ENCODE measurements at regions not wholly inside any gene's neighbourhood (a gene's known extent, or its start where the extent isn't known, plus 50 kb on each side); places are given as distances from the start of the nearest gene placed in this dataset.
A peak's percentile ranks its signal among the peaks of the same experiment; 100 is the strongest.

GRCh38 chr9:113650207-113651131 lies 186.9 kb downstream of the RGS3 start:
- POLR2A ChIA-PET: interaction anchor here (1.0 to 2.0 kb wide), 4 partner anchors 24 to 71 kb away, joined by 3 to 13 read pairs (median 4); no protein-coding TSS in a partner anchor
- no peak for TF ChIP-seq CTCF (IDR thresholded peaks at IDR 0.05; ENCODE audit: insufficient read depth, low read length, missing control alignments)
- CTCF ChIA-PET: interaction anchor here (0.8 to 24.9 kb wide), 11 partner anchors 8 to 249 kb away, joined by 3 to 1449 read pairs (median 4); no protein-coding TSS in a partner anchor
- DNase-seq (ENCODE audit: low read depth, low spot score): peak; percentile 58
- H3K4me3 ChIP-seq (ENCODE audit: low read depth, low read length): no peak overlapping the region

GRCh38 chr9:113651896-113652295 lies 188.4 kb downstream of the RGS3 start:
- POLR2A ChIA-PET: interaction anchor here (0.6 kb wide), 1 partner anchor 50 kb away, joined by 3 read pairs; no protein-coding TSS in a partner anchor
- no peak for DNase-seq (ENCODE audit: low read depth, low spot score)
- CTCF ChIA-PET: interaction anchor here (0.6 to 24.9 kb wide), 5 partner anchors 54 to 204 kb away, joined by 3 to 1449 read pairs (median 4); no protein-coding TSS in a partner anchor
- TF ChIP-seq CTCF (IDR thresholded peaks at IDR 0.05; ENCODE audit: insufficient read depth, low read length, missing control alignments): no peak
- no peak overlapping the region for H3K4me3 ChIP-seq (ENCODE audit: low read depth, low read length)

- no peak overlapping the region for H3K4me3 ChIP-seq (ENCODE audit: low read depth, low read length)
- no peak for DNase-seq (ENCODE audit: low read depth, low spot score)
- CTCF ChIA-PET: interaction anchor here (0.7 to 24.9 kb wide), 6 partner anchors 9 to 205 kb away, joined by 3 to 1449 read pairs (median 18); no protein-coding TSS in a partner anchor
- POLR2A ChIA-PET: interaction anchor here (0.6 kb wide), 1 partner anchor 50 kb away, joined by 3 read pairs; no protein-coding TSS in a partner anchor
- TF ChIP-seq CTCF (IDR thresholded peaks at IDR 0.05; ENCODE audit: insufficient read depth, low read length, missing control alignments): no peak
Observed at GRCh38 chr9:113652355-113653152, 189.0 kb downstream of the RGS3 start.

- no peak for TF ChIP-seq CTCF (IDR thresholded peaks at IDR 0.05; ENCODE audit: insufficient read depth, low read length, missing control alignments)
- ChIA-PET CTCF (interaction anchor here (0.6 to 24.9 kb wide), 33 partner anchors 8 to 380 kb away, joined by 3 to 1449 read pairs (median 13); partner anchors contain the start of genes ALAD, CDC26 and PRPF4), POLR2A (interaction anchor here (1.6 to 2.8 kb wide), 3 partner anchors 60 to 89 kb away, joined by 4 to 22 read pairs (median 10); no protein-coding TSS in a partner anchor)
- no peak for DNase-seq (ENCODE audit: low read depth, low spot score)
- H3K4me3 ChIP-seq (ENCODE audit: low read depth, low read length): no peak overlapping the region
Observed at GRCh38 chr9:113653746-113654604, 190.4 kb downstream of the RGS3 start.

- TF ChIP-seq CTCF (IDR thresholded peaks at IDR 0.05; ENCODE audit: insufficient read depth, low read length, missing control alignments): no peak
- CTCF ChIA-PET: interaction anchor here (0.7 to 24.9 kb wide), 53 partner anchors 8 to 381 kb away, joined by 3 to 1449 read pairs (median 7); partner anchors contain the start of genes ALAD, CDC26, PRPF4 and RGS3
- DNase-seq (ENCODE audit: low read depth, low spot score): no peak
- no peak overlapping the region for H3K4me3 ChIP-seq (ENCODE audit: low read depth, low read length)
- POLR2A ChIA-PET: interaction anchor here (1.1 to 2.8 kb wide), 4 partner anchors 55 to 90 kb away, joined by 4 to 22 read pairs (median 8); no protein-coding TSS in a partner anchor
Observed at GRCh38 chr9:113654605-113655428, 191.3 kb downstream of the RGS3 start.

All from AG04449 (cell line).